Sigmoid colon (tissue), 6 donors: ENCODE measurements at regions not wholly inside any gene's neighbourhood (a gene's known extent, or its start where the extent isn't known, plus 50 kb on each side); places are given as distances from the start of the nearest gene placed in this dataset.
"Not testable (repeated sequence)": the region's sequence is repeated elsewhere in the genome, so short reads cannot be mapped to it uniquely, and the experiment has no call there.

Experiments
- DNase-seq: peaks from one replicate; pipeline ENCODE4 v3.0.0-alpha.2; 2019
- H3K27ac ChIP-seq, 4 donors: fragments of 200-600 bp; sonication (generic); one replicate each; pipeline ENCODE4 v1.5.1; 2016 to 2019; ENCODE audit warnings: mild to moderate bottlenecking in 1 of 4
- H3K27me3 ChIP-seq, 3 donors: fragments of 200-600 bp; sonication (generic); one replicate each; pipeline ENCODE4 v1.5.1; 2019; ENCODE audit warnings: mild to moderate bottlenecking in 1 of 3
- H3K36me3 ChIP-seq, 4 donors: fragments of 200-600 bp; sonication (generic); one replicate each; pipeline ENCODE4 v1.5.1; 2016 to 2019
- H3K4me1 ChIP-seq, 4 donors: fragments of 200-600 bp; sonication (generic); one replicate each; pipeline ENCODE4 v1.5.1; 2017 to 2019
- H3K4me3 ChIP-seq, 4 donors: fragments of 200-600 bp; sonication (generic); one replicate each; pipeline ENCODE4 v1.5.1; 2017 to 2019; ENCODE audit warnings: mild to moderate bottlenecking in 2 of 4, moderate library complexity in 1 of 4
- H3K9me3 ChIP-seq, 4 donors: fragments of 200-600 bp in 3 of 4; sonication (generic) in 3 of 4; one replicate each; pipeline versions ENCODE4 v1.5.1 to v1.6.1; 2013 to 2019
- EP300 ChIP-seq, 4 donors: sonication (generic); formaldehyde crosslinking; IDR thresholded peaks; one replicate each; pipeline ENCODE4 v1.6.1; 2017; ENCODE audit warnings: antibody characterized with exemption in 4 of 4
- POLR2A ChIP-seq, 2 donors: fragments of 450-650 bp; IDR thresholded peaks; one replicate each; pipeline ENCODE4 v1.6.1; 2016; ENCODE audit warnings: antibody characterized with exemption in 2 of 2, mild to moderate bottlenecking in 2 of 2, moderate library complexity in 2 of 2
- POLR2AphosphoS5 ChIP-seq, 4 donors: sonication (generic); formaldehyde crosslinking; IDR thresholded peaks; one replicate each; pipeline ENCODE4 v1.6.1; 2017; ENCODE audit warnings: antibody characterized with exemption in 4 of 4
- WGBS, 2 donors: extraction: QIAGEN DNeasy Blood & Tissue Kit; methylation state at CpG; one replicate each; pipeline ENCODE4 v1.1.7; 2013; 5-methylcytosine and 5-hydroxymethylcytosine counted together
- intact Hi-C: fragments of 100-400 bp; cut with DNase I; formaldehyde crosslinking; loops from one replicate; pipeline ENCODE4 v1.15.1; 2023
- TF ChIP-seq, protein P1 (sequence below), 4 experiments: fragments of 450-650 bp in 3 of 4; fragments of 200-600 bp in 1 of 4; IDR thresholded peaks; one replicate each; pipeline ENCODE4 v1.5.1; 2016 to 2019; ENCODE audit warnings: antibody characterized with exemption in 4 of 4, mild to moderate bottlenecking in 3 of 4, moderate library complexity in 2 of 4
- donor health status: healthy with polysubstance abuse.
- donor health status: healthy.

DNA sequence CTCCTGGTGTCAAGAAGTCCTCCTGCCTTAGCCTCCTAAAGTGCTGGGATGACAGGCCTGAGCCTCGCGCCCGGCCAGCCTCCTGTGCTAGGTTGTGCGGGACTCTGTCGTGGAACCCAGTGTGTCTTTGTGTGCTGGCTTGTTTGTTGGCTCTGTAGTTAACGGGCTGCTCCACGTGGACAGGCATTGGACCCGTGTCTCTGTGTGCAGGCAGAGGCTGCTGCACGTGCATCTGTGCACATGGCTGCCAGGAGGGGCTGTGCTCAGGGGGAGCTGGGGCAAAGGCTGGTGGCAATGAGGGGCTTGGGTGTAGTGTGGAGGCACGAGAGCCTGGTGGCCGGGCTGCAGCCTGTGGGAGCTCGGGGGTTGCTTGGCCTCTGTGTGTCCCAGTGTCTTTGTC is 121.3 kb upstream of the ALDH3B2 start:
- Histone ChIP-seq H3K36me3 (no peaks in the 10 kb centered on the region), H3K27ac (no peak overlapping the region), H3K4me3 (no peak overlapping the region), H3K4me1 (peaks cover 0 to 4% (median 2%) of the 10 kb centered on the region in 4 donors), H3K27me3 (no peaks in the 10 kb centered on the region), H3K9me3 (no peaks in the 10 kb centered on the region)
- intact Hi-C loops = no loop called here
- TF ChIP-seq EP300 (IDR thresholded peaks at IDR 0.05) (no peak), POLR2A (IDR thresholded peaks at IDR 0.05) (no peak), POLR2AphosphoS5 (IDR thresholded peaks at IDR 0.05) (no peak)
- TF ChIP-seq, protein P1, sequence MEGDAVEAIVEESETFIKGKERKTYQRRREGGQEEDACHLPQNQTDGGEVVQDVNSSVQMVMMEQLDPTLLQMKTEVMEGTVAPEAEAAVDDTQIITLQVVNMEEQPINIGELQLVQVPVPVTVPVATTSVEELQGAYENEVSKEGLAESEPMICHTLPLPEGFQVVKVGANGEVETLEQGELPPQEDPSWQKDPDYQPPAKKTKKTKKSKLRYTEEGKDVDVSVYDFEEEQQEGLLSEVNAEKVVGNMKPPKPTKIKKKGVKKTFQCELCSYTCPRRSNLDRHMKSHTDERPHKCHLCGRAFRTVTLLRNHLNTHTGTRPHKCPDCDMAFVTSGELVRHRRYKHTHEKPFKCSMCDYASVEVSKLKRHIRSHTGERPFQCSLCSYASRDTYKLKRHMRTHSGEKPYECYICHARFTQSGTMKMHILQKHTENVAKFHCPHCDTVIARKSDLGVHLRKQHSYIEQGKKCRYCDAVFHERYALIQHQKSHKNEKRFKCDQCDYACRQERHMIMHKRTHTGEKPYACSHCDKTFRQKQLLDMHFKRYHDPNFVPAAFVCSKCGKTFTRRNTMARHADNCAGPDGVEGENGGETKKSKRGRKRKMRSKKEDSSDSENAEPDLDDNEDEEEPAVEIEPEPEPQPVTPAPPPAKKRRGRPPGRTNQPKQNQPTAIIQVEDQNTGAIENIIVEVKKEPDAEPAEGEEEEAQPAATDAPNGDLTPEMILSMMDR (IDR thresholded peaks at IDR 0.05) = no peak
- WGBS, 2 donors = 93 to 94% methylated on average over 12 of the region's 12 CpGs
- no peak for DNase-seq

DNA sequence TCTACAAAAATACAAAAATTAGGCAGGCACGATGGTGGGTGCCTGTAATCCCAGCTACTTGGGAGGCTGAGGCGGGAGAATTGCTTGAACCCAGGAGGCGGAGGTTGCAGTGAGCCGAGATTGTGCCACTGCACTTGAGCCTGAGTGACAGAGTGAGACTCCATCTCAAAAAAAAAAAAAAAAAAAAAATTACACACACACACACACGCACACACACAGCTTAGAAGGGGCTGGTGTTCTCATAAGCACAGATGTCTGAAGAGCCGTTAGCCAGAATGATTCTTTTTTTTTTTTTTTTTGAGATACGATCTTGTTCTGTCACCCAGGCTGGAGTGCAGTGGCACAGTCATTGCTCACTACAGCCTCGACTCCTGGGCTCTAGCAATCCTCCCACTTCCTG is 119.3 kb upstream of the ALDH3B2 start:
- not testable (repeated sequence) for H3K4me1 ChIP-seq, DNase-seq
- 69 to 77% methylated on average over 7 of the region's 8 CpGs for WGBS, 2 donors

DNA sequence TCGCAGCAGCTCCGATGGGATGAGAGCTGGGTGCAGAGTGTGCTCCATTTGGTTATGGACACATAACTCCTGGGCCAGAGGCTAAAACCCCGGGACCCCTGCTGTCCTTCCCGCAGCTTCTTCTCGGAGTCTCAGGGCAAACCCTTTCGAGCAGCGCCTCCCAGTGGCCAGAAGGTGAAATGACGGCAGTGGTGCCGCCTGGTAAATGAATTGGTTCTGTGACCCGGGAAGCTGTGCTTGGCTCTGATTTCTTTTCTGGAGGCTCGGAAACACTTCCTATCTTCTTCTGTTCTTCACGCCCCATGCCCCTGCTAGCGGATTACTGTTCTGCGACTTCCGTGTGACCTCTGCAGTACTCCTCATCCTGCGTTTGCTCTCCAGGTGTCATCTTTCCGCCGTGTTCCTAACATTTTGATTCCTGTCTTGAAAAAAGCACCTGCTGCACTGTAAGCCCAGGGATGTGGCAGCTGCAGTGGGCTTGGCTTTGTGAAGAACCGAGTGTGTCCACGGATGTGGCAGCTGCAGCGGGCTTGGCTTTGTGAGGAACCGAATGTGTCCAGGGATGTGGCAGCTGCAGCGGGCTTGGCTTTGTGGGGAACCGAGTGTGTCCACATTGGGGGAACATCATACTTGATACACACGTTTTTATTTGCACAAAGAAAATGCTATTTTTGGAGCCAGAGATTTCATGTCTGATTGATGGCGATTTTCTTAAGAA is 118.0 kb upstream of the ALDH3B2 start:
- WGBS, 2 donors = 23 to 30% methylated on average over 26 of the region's 26 CpGs
- intact Hi-C loops, H3K4me3 ChIP-seq, DNase-seq, H3K27me3 ChIP-seq, H3K4me1 ChIP-seq, H3K9me3 ChIP-seq, H3K36me3 ChIP-seq, H3K27ac ChIP-seq: not testable (repeated sequence)
- TF ChIP-seq, protein P1 (IDR thresholded peaks at IDR 0.05) = peak; percentile 9 to 58 (median 46)

More for the DNA sequence above, 119.3 kb upstream of the ALDH3B2 start:
- H3K27me3 ChIP-seq, H3K4me3 ChIP-seq, H3K27ac ChIP-seq, intact Hi-C loops, H3K36me3 ChIP-seq, H3K9me3 ChIP-seq: not testable (repeated sequence)

DNA sequence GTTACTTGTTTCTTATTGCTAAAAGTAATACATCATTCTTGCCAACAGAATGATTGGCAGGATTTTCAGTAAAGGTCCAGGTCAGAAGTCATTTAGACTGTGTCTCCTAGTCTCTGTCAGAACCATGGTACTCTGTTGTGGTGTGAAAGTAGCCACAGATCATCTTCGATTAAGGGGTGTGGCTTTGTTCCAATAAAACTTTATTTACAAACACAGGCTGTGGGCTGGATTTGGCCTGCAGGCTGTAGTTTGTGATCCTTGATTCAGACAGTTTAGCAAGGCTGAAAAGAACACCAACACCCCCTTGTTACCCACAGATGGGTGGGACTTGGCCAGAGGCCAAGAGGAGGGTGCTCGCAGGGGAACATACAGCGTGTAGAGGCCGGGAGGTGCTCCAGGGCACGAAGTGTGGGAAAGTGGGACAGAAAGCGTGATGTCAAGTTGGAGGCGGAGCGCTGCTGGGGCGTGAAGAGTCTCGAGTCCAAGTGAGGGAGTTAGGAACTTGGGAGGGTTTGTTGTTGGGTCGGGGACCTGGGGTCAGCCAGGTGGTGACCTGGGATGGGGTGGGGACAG is 117.3 kb upstream of the ALDH3B2 start:
- H3K27ac ChIP-seq, H3K27me3 ChIP-seq, intact Hi-C loops, H3K4me3 ChIP-seq, DNase-seq, H3K4me1 ChIP-seq, H3K36me3 ChIP-seq, H3K9me3 ChIP-seq: not testable (repeated sequence)
- WGBS, 2 donors = 32 to 48% methylated on average over 11 of the region's 11 CpGs

DNA sequence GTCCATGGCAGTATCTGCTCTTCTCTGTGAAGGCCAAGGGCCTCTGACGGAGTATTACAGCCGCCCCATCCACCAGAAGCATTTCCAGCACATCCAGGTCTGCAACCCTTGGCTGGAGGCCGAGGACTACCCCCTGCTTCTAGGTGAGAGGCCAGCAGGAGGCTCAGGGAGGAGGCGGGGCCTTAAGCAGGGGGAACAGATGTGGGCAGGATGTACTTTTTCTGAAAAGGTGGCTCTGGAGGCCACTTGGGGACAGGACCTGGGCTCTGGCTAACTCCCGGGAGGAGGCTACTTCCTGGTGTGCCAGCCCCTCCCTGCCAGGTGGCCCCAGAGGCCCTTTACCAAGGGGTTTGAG is 113.9 kb upstream of the ALDH3B2 start:
- H3K27me3 ChIP-seq, DNase-seq, H3K4me3 ChIP-seq, H3K9me3 ChIP-seq, H3K4me1 ChIP-seq, H3K36me3 ChIP-seq, intact Hi-C loops, H3K27ac ChIP-seq: not testable (repeated sequence)
- WGBS, 2 donors = 12 to 41% methylated on average over 5 of the region's 5 CpGs

DNA sequence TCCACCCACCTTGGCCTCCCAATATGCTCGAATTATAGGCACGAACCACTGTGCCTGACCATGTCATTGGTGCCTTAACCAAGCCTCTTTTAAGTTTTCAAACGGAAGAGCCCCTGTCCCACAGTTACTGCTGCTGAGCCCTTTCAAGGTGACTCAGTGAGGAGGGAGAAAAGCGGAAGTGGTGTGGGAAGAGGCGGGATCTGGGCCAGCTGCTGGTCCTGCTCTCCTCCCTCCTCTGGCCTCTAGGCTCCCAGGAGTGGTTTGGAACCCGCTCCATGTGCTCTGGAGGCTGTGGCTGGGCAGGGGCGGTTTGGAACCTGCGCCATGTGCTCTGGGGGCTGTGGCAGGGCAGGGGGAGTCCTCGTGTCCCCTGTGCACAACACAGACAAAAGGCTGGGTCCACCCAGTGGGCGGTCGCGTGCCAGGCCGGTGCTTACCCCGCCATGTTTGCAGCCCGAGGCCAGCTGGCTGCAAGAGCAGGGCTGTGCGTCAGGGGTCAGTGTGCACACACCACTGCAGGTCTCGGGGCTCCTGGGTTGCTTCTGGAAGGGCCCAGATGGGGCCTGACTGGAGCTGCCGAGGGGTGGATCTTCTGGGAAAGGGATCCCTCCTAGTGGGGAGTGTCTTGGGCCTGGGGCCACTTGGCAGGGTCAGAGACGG is 113.4 kb upstream of the ALDH3B2 start:
- H3K27ac ChIP-seq, DNase-seq, H3K9me3 ChIP-seq, intact Hi-C loops, H3K4me3 ChIP-seq, H3K36me3 ChIP-seq, H3K4me1 ChIP-seq, H3K27me3 ChIP-seq: not testable (repeated sequence)
- 69 to 73% methylated on average over 19 of the region's 19 CpGs for WGBS, 2 donors

DNA sequence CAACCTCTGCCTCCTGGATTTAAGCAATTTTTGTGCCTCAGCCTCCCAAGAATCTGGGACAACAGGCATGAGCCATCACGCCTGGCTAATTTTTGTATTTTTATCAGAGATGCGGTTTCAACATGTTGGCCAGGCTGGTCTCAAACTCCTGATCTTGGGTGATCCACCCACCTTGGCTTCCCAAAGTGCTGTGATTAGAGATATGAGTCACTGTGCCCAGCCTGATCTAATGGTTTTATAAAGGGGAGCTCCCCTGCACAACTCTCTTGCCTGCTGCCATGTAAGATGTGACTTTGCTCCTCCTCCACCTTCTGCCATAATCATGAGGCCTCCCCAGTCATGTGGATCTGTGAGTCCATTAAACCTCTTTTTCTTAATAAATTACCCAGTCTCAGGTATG is 107.5 kb upstream of the ALDH3B2 start:
- 92 to 94% methylated on average over 2 of the region's 2 CpGs for WGBS, 2 donors
- H3K27ac ChIP-seq, H3K4me3 ChIP-seq, H3K4me1 ChIP-seq, DNase-seq, intact Hi-C loops, H3K27me3 ChIP-seq, H3K36me3 ChIP-seq, H3K9me3 ChIP-seq: not testable (repeated sequence)

DNA sequence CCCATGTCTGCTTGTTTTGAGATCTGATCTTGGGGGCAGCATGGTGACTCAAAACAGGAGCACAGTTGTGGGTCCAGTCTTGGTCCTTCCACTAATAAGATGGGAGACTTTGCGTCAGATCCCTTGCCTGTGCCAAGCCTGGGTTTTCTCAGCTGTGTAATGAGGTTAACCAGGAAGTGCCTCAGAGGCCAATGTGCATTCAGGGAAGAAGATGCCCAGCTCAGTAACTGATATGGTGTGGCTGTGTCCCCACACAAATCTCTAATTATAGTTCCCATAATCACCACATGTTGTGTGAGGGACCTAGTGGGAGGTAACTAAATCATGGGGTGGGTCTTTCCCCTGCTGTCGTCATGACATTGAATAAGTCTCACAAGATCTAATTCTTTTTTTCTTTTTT is 107.1 kb upstream of the ALDH3B2 start:
- 84 to 89% methylated on average over 2 of the region's 2 CpGs for WGBS, 2 donors
- DNase-seq, intact Hi-C loops: not testable (repeated sequence)

More for the DNA sequence above, 107.1 kb upstream of the ALDH3B2 start:
- not testable (repeated sequence) for H3K9me3 ChIP-seq, H3K4me3 ChIP-seq, H3K36me3 ChIP-seq, H3K27me3 ChIP-seq, H3K4me1 ChIP-seq, H3K27ac ChIP-seq
